BLaER1 (cell line): ENCODE measurements at regions not wholly inside any gene's neighbourhood (a gene's known extent, or its start where the extent isn't known, plus 50 kb on each side); places are given as distances from the start of the nearest gene placed in this dataset.
"Not testable (repeated sequence)": the region's sequence is repeated elsewhere in the genome, so short reads cannot be mapped to it uniquely, and the experiment has no call there.

Experiments used
- H3K27ac ChIP-seq: shearing (Covaris generic); formaldehyde crosslinking; 2 replicates; pipeline ENCODE4 v1.8.1; 2022
- H3K27me3 ChIP-seq: shearing (Covaris generic); formaldehyde crosslinking; 2 replicates; pipeline ENCODE4 v1.8.1; 2022
- H3K36me3 ChIP-seq: shearing (Covaris generic); formaldehyde crosslinking; 2 replicates; pipeline ENCODE4 v1.8.1; 2022
- H3K4me1 ChIP-seq: shearing (Covaris generic); formaldehyde crosslinking; 2 replicates; pipeline ENCODE4 v1.8.1; 2022
- H3K4me2 ChIP-seq: shearing (Covaris generic); formaldehyde crosslinking; 2 replicates; pipeline ENCODE4 v1.8.1; 2022
- H3K4me3 ChIP-seq: shearing (Covaris generic); formaldehyde crosslinking; 2 replicates; pipeline ENCODE4 v1.8.1; 2022
- H3K9ac ChIP-seq: shearing (Covaris generic); formaldehyde crosslinking; 2 replicates; pipeline ENCODE4 v1.8.1; 2022
- H3K9me3 ChIP-seq: shearing (Covaris generic); formaldehyde crosslinking; 2 replicates; pipeline ENCODE4 v1.8.1; 2022
- H4K20me1 ChIP-seq: shearing (Covaris generic); formaldehyde crosslinking; 2 replicates; pipeline ENCODE4 v1.8.1; 2022
- Cebpa-rat ChIP-seq: shearing (Covaris generic); IDR thresholded peaks from 2 replicates; pipeline ENCODE4 v1.8.1; 2022

- no peak for TF ChIP-seq Cebpa-rat
Measured at GRCh38 chrX:125137521-125137920, 182.2 kb upstream of the TEX13C start.

GRCh38 chrX:125150231-125150630 is 169.4 kb upstream of the TEX13C start:
- Histone ChIP-seq H3K36me3 (no peaks in the 10 kb centered on the region), H3K4me2 (no peak overlapping the region), H3K9ac (no peak overlapping the region), H3K4me1 (no peaks in the 10 kb centered on the region), H3K27ac (no peak overlapping the region), H4K20me1 (no peaks in the 10 kb centered on the region), H3K9me3 (no peaks in the 10 kb centered on the region), H3K27me3 (peaks cover 75% of the 10 kb centered on the region), H3K4me3 (no peak overlapping the region)
- no peak for TF ChIP-seq Cebpa-rat

More at GRCh38 chrX:125137521-125137920, 182.2 kb upstream of the TEX13C start:
- no peaks in the 10 kb centered on the region for H3K36me3 ChIP-seq
- peaks cover 84% of the 10 kb centered on the region for H3K27me3 ChIP-seq
- no peak overlapping the region for H3K9ac ChIP-seq
- H3K4me2 ChIP-seq, result no peak overlapping the region
- no peak overlapping the region for H3K27ac ChIP-seq
- no peaks in the 10 kb centered on the region for H3K4me1 ChIP-seq
- no peaks in the 10 kb centered on the region; the same call in 1 of the 2 replicates for H4K20me1 ChIP-seq
- no peak overlapping the region for H3K4me3 ChIP-seq
- no peaks in the 10 kb centered on the region for H3K9me3 ChIP-seq

GRCh38 chrX:125151146-125151545 is 168.5 kb upstream of the TEX13C start:
- Histone ChIP-seq H3K27me3 (peaks cover 76% of the 10 kb centered on the region), H3K27ac (no peak overlapping the region), H3K4me3 (no peak overlapping the region), H3K9me3 (no peaks in the 10 kb centered on the region), H3K4me2 (no peak overlapping the region), H4K20me1 (no peaks in the 10 kb centered on the region), H3K36me3 (no peaks in the 10 kb centered on the region), H3K9ac (no peak overlapping the region), H3K4me1 (no peaks in the 10 kb centered on the region)
- TF ChIP-seq Cebpa-rat, result no peak

- Histone ChIP-seq H3K4me1 (no peaks in the 10 kb centered on the region), H3K9me3 (no peaks in the 10 kb centered on the region), H3K27ac (no peak overlapping the region), H4K20me1 (no peaks in the 10 kb centered on the region), H3K36me3 (no peaks in the 10 kb centered on the region), H3K4me3 (no peak overlapping the region), H3K27me3 (peaks cover 79% of the 10 kb centered on the region), H3K9ac (no peak overlapping the region), H3K4me2 (no peak overlapping the region)
- TF ChIP-seq Cebpa-rat, result no peak
Measured at GRCh38 chrX:125152011-125152410, 167.7 kb upstream of the TEX13C start.

GRCh38 chrX:125153621-125154020 is 166.1 kb upstream of the TEX13C start:
- no peak overlapping the region for H3K4me3 ChIP-seq
- no peak for TF ChIP-seq Cebpa-rat
- no peak overlapping the region for H3K9ac ChIP-seq

GRCh38 chrX:125154288-125155257 is 165.1 kb upstream of the TEX13C start:
- H3K4me2 ChIP-seq, H4K20me1 ChIP-seq, H3K4me3 ChIP-seq, H3K9me3 ChIP-seq, H3K9ac ChIP-seq, H3K36me3 ChIP-seq, H3K4me1 ChIP-seq, H3K27ac ChIP-seq: not testable (repeated sequence)
- peaks cover 68% of the 10 kb centered on the region for H3K27me3 ChIP-seq

More at GRCh38 chrX:125153621-125154020, 166.1 kb upstream of the TEX13C start:
- H3K27me3 ChIP-seq, result peaks cover 70% of the 10 kb centered on the region
- no peak overlapping the region for H3K27ac ChIP-seq
- no peaks in the 10 kb centered on the region for H3K4me1 ChIP-seq
- H3K9me3 ChIP-seq, result no peaks in the 10 kb centered on the region
- no peak overlapping the region for H3K4me2 ChIP-seq
- no peaks in the 10 kb centered on the region for H4K20me1 ChIP-seq
- no peaks in the 10 kb centered on the region for H3K36me3 ChIP-seq

GRCh38 chrX:125155296-125156033 is 164.2 kb upstream of the TEX13C start:
- peaks cover 63% of the 10 kb centered on the region for H3K27me3 ChIP-seq
- H3K36me3 ChIP-seq, H3K4me3 ChIP-seq, H3K9ac ChIP-seq, H3K27ac ChIP-seq, H3K4me2 ChIP-seq, H3K4me1 ChIP-seq, H3K9me3 ChIP-seq, H4K20me1 ChIP-seq: not testable (repeated sequence)

- no peak overlapping the region for H3K9ac ChIP-seq
- H3K4me1 ChIP-seq, result no peaks in the 10 kb centered on the region
- H3K27ac ChIP-seq, result no peak overlapping the region
- no peaks in the 10 kb centered on the region for H4K20me1 ChIP-seq
- H3K9me3 ChIP-seq, result no peaks in the 10 kb centered on the region
- no peak overlapping the region for H3K4me3 ChIP-seq
- H3K36me3 ChIP-seq, result no peaks in the 10 kb centered on the region
- H3K27me3 ChIP-seq, result peaks cover 85% of the 10 kb centered on the region
- no peak overlapping the region for H3K4me2 ChIP-seq
- no peak for TF ChIP-seq Cebpa-rat
Measured at GRCh38 chrX:125170459-125170858, 149.2 kb upstream of the TEX13C start.

GRCh38 chrX:125172531-125172930 is 147.1 kb upstream of the TEX13C start:
- H3K4me1 ChIP-seq, result no peaks in the 10 kb centered on the region
- peaks cover 92% of the 10 kb centered on the region for H3K27me3 ChIP-seq

GRCh38 chrX:125175991-125176584 is 143.6 kb upstream of the TEX13C start:
- no peaks in the 10 kb centered on the region for H3K4me1 ChIP-seq
- no peaks in the 10 kb centered on the region for H3K36me3 ChIP-seq
- no peak overlapping the region for H3K4me2 ChIP-seq
- H3K9ac ChIP-seq, result no peak overlapping the region
- H3K27ac ChIP-seq, result no peak overlapping the region
- no peak for TF ChIP-seq Cebpa-rat
- H4K20me1 ChIP-seq, result no peaks in the 10 kb centered on the region
- no peak overlapping the region for H3K4me3 ChIP-seq
- peaks cover 86% of the 10 kb centered on the region for H3K27me3 ChIP-seq
- H3K9me3 ChIP-seq, result no peaks in the 10 kb centered on the region

More at GRCh38 chrX:125172531-125172930, 147.1 kb upstream of the TEX13C start:
- H3K4me2 ChIP-seq, result no peak overlapping the region
- no peaks in the 10 kb centered on the region for H3K9me3 ChIP-seq
- no peak for TF ChIP-seq Cebpa-rat
- no peaks in the 10 kb centered on the region for H4K20me1 ChIP-seq
- H3K36me3 ChIP-seq, result no peaks in the 10 kb centered on the region
- H3K9ac ChIP-seq, result no peak overlapping the region
- H3K27ac ChIP-seq, result no peak overlapping the region
- H3K4me3 ChIP-seq, result no peak overlapping the region
